ENCODE measurements at regions not wholly inside any gene's neighbourhood (a gene's known extent, or its start where the extent isn't known, plus 50 kb on each side); places are given as distances from the start of the nearest gene placed in this dataset.
A peak's percentile ranks its signal among the peaks of the same experiment; 100 is the strongest.

DNA sequence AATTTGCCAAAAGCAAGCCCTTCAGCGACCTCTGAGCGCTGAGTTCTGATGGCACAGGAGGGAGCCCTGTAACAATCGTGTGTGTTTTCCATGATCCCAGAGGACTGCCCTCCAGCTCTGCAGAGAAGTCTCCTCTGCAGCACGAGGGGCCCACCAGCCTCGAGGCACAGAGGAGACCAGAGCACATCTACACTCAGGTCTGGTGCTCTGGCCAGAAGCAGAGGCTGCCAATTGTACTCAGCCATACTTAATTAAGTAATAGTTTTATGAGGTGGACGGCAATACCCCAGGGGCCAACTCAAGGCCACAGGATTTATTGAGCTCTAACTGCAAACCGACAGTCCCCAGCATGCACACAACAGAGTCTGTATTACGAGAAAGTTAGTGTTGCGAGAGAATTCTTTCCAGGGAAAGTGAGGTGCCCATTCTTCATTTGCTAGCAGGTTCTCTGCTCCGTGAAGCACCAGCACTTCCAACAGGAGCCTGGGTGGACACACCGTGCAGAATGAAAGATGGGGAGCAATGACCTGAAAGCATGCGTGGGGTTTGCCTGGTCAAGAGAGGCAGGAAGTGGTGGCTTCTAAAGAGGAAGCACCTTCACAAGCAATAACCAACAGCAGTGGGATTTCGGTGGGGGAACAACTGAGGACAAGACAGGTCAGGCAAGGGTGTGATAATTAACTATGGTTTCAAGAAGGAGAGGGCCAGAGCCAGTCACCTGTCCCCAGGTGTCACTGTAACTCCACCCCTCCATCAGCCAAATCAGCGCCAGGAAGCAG, 92.8 kb upstream of the FOXC1 start:
- DNase-seq: no peak

DNA sequence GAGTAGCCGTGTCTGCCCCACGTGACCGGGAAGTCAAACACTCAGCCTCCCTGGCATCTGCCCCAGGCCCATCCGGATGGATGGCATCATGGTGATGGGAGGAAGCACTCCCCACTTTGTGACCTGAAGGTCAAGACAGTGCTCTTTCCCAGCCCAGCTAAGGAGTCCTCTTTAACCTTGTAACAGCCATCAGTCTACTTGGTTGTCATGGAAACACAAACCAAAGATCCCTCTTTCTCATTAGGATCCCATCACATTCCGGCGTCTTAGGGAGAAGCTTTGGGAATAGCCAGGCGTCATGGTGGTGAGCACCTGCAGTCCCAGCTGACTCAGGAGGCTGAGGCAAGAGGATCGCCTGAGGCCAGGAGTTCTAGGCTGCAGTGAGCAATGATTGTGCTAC, 90.9 kb upstream of the FOXC1 start:
- no peak for DNase-seq

DNA sequence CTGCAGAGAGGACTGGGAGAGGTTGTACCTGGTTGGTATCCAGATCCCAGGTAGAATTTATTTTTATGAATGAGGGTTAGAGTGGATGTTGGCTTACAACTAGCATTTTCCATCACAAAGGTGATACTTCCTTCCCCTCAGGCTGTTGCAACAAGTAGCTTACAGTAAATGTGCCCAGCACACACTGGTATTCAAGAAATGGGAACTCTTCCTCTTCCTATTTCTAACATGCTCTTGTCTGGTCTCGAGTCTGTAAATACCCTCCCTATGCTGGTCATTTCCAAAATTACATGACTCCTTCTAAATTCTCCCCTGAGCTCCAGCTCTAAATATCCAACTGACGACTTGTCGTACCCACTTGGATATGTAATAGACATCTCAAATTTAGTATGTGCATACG, 90.1 kb upstream of the FOXC1 start:
- no peak for DNase-seq

DNA sequence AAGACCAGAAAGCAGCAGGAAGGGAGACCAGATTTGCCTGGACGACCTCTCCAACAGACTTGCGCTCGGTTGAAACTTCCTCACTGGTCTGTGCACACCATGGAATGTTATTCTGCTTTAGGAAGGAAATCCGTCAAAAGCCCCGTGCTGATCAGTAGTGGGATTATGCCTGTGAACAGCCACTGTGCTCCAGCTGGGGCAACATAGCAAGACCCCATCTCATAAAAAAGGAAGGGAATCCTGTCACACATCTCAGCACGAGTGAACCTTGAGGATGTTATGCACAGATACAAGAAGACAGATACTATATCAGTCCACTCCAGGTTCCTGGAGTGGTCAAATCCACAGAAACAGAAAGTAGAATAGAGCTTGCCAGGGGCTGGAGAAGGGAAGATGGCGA, 86.9 kb upstream of the FOXC1 start:
- no peak for DNase-seq

DNA sequence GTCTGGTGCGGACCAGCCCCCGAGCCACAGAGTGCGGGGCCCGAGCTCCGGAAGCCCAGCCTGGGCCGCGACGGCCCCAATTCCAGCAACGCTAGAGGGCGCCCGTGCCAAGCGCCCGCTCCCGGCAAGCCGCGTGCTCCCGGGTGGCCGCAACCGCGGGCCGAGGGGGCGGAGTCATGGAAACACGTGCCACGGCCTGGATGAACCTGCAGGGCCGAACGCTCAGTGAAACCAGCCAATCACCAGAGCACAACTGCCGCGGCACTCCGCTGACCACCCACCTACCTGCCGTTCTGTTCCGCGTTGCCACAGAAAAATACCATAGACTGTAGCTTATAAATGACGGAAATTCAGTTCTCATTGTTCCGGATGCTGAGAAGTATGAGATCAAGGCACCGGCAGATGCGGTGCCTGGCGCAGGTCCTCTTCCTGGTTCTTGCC, 85.7 kb upstream of the FOXC1 start:
- DNase-seq: peak; percentile 81

DNA sequence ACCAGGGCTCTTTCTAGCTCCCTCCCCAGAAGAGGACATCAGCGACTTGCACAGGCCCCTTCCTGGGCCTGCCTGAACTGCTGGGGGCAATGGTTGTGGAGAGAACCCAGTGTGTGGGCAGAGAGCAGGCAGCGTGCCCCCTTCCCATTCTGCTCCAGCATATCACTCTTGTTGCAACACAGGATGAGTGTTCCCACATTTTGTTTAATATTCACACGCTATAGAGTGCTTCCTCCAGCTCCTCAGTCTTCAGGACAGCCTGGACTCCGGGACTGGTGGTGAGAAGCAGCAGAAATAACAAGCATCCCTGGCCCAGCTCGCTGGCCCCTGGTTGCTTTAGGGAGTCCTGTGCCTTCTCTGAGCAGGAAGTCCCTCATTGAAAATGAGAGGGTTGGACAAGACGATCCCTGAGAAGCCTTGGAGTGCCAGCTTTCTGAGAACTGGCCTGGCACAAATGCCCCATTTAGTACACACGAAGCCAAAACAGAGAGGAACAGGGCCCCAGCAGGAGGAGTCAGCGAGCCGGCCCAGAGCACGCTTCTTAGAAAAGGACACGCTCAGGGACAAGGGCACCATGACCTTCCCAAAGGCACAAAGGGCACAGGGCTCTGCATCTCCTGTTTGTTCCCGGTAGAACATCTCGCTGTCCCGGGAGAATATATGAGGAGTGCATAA, 84.2 kb upstream of the FOXC1 start:
- DNase-seq: no peak

DNA sequence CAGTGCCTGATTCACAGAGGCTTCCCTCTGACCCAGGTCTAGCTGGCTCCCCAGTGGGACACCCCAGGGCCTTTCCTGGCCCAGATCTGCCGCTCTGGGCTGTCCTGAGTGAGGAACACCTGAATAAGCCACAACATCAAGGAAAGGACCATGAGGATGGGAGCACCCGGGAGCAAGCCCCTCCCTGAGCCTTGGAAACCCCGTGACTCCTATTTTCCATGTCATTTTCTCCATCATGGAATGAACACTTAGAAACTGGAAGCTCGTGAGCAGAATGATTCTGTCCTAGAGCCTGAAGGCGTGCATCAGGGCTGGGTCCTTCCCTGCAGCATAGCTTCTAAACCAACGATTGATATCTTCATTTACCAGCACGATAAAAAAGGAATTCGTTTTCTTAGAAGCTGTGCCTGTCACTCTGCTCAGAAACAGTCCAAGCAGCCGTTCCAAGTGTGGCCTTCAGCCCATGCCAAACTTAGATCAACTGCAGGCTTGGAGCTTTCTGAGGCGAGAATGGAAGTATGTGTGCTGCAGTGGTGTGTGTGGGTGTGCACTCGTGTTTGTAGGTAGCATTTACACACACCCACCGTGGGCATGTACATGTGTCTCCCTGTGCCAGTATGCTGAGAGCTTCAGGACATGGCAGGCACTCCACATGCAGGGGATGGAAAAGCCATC, 83.2 kb upstream of the FOXC1 start:
- no peak for DNase-seq

DNA sequence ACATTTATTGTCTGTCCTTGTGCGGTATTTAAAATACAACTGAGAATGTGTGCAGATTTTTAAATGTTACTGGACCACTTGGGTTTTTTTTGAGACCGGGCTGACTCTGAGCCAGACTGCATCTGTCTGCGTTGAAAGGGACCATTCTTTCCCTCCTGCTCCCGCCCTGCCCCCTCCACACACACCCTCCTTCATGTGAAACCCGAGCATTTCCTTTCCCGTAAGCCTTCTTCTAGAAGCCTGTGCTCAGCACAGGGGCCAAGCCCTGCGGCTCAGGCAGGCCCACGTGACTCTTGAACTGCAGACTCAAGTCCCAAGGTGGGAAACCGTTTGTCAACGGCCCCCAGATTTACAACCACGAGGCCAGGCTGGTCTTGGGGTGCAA, 82.7 kb upstream of the FOXC1 start:
- peak; percentile 42 for DNase-seq

DNA sequence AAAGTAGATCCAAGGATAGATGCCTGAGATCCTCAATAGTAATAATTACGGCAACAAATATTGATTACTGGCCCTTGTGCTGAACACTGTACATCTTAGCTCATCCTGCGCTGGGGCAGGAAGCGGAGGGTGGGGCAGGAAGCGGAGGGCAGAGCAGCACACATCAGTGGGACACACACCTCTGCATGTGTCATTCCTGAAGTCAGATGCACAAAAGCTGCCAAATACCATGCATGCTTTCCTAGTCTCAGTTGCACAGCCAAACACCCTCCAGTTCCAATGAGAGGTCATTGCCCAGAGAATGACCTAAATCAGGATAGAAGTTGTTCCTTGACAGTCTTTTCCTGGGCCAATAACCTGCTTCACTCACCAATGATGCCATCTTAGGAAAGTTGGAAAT, 74.4 kb upstream of the FOXC1 start:
- peak; percentile 49 for DNase-seq

DNA sequence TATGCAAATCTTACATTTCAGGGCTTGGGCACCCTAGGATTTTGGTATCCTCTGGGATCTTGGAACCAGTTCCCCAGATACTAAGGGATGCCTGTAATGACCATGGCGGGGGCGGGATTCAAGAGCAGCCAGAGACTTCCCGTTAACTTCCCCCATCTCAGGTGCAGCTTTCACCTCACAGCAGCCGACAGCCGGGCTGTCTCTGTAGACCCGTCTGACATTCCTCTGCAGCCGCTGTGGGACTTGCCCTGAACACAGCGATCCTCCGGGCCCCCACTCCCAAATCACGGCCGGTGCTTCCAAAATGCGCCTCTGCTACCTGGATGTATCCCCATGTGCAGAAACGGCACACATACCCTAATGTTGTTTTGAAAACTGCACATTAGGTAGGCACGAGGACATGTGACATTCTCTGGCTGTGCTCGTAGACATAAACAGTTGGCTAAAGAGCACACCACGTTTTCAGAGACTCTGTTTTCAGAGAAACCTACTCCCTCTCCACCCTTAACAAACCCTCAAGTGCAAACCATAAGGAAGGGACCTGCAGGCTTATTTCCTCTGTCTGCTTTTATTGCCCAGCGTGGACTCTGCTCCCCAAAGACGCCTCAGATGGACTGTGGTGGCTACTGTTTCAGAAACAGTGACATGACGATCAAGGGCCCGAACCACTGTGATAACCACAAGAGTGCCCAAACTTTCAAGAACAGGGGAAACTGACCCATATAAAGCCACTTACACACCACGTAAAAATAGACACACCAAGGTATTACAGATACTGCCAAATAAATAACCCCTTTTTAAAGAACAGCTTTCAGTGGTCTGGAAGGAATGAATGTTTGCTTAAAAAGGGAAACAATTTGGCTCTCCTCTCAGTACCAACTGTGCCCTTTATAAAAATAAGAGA, 72.9 kb upstream of the FOXC1 start:
- no peak for DNase-seq

DNA sequence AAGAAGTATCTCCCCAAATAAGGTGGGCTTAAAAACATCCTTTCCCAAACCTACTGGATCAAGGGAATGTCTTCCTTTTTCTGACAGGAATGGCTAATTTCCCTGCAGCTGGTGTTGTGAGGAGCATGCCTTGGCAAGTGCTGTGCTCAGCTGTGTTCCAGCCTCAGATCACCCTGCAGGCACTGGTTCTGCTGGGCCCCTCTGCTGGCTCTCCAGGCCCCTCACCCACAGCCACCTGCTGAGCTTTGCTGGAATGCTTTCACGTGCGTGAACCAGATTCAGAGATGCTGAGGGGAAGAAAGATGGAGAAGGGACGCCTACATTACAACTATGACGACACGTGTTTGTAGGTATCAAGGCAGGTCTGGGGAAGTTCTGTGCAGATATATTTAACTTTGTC, 71.3 kb upstream of the FOXC1 start:
- DNase-seq: no peak

DNA sequence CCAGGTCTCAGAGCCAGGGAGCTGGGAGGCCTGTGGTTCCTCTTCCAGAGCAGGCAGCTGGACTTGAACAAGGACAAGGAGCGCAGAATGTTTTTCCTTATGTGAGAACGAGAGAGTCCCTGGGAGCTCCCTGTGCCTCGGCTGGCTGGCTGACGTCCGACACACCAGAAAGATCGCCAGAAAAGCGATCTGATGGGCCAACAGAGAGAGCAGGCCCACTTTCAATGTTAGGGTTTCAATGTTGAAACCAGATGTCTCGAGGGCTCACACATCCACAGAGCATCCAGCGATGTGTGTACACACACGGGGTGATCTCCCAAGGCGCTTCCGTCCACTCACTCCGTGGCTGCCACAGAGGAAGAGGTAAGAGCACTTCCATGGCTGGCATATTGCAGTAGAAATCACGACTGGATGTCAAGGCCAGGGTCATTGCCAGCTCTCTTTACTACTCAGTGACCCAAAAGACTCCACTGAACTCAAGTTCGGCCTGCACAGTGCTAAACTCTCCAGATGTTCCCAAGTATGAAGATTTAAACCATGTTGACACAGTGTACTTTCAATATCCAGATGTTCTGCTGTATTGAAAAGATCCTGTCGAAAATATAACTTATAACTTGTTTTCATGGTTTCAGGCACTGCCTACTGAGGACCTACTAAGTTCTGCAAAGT, 70.8 kb upstream of the FOXC1 start:
- no peak for DNase-seq

DNA sequence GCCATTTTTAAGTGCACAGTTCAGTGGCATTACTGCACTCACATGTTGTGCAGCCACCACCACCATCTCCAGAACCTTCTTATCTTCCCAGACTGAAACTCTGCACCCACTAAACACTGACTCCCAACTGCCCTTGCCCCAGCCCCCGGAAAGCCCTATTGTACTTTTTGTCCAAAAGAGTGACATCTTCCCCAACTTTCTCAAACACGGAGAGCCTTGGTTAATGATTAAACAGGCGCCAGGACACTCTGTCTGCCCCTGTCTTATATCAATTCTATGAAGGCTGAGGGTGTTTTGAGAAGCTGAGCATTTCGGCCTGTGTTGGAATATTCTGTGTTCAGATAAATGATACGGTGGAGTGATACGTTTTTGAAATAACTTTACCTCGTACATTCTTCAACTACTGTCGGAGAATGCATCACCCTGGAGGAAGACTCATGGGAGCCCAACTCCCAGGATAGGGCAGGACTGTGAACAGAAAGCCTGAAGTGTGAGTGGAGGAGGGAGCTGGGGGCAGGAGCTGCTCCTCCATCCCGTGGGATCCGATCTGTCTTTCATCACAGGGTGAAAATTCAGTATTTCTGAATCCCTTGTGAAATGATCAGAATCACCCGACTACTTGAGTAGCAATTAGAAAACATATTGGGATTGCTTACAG, 68.7 kb upstream of the FOXC1 start:
- no peak for DNase-seq

DNA sequence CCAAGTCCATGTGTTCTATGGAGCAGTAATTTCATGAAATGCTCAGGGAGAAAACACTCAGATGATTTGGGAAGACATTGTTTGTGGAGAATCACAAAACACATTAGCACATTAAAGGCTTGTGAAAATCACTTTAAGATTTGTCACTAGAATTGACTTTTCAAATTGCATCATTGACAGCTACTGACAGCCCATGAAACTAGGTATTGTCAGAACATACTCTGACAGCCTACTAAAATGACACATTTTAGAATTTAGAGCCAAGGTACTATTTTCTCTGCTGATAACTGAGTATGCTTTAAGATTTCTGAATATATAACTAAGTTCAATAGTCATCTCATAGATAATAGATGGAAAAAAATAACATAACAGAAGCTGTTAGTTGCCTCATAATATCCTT, 67.4 kb upstream of the FOXC1 start:
- no peak for DNase-seq

DNA sequence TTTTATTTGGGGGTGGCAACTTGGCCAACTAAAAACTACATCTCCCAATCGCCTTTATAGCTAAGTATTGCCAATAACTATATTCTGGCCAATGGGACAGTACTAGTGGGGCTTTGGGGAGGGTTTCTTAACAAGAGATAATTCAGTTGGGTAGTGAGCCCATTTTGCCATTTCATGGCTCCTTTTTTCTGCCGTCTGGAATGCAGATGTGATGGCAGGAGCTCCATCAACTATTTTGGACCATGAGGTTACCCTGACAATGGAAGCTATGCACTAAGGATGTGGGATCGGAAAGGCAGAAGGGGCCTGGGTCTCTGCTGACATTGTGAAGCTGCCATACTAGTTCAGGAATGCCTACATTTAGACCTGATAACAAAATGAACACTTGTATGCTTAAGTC, 67.0 kb upstream of the FOXC1 start:
- no peak for DNase-seq

DNA sequence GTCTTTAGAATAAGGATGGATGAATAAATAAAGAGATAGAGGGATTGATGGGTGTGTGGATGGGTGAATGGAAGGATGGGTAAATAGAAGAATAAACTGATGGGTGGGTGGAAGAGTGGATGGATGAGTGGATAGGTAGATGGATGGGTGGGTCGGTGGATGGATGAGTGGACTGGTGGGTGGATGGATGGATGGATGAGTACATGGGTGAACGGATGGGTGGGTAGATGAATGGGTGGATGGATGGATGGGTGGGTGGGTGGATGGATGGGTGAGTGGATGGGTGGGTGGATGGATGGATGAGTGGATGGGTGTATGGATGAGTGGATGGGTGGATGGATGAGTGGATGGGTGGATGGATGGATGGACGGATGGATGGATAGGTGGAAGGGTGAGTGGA, 65.7 kb upstream of the FOXC1 start:
- DNase-seq: no peak

DNA sequence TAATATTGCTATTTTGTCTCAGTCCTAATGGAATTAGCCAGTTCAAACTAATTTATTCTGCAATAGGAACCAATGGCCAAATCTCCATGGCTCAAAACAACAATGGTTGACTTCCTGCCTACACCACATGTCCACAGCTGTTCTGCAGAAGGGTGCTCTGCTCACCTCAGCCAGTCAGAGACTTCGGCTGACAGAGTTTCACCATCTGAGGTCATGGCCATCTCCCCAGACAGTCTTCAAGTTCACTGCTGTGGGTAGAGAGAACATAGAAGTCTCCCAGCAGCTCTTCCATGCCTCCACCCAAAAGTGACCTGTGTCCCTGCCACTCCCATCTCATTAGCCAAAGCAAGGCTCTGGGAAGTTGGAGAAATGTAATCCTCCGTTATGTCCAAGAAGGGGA, 65.1 kb upstream of the FOXC1 start:
- DNase-seq: no peak

DNA sequence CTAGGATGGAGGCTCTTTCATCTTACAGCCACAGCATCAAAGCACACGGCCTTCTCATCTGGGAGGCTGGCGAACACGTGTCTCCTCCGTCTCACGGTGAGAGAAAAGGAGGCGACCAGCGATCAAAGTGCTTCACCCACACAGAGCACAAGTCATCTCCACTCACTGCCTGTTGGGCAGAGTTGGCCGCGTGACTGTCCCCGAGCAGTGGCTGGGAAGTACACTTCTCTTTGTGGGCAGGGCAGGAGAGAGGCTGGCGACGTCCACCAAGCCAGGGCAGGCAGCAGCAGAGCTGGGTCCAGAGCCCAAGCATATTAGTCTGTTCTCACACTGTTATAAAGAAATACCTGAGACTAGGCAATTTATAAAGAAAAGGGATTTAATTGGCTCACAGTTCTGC, 64.1 kb upstream of the FOXC1 start:
- DNase-seq: no peak

DNA sequence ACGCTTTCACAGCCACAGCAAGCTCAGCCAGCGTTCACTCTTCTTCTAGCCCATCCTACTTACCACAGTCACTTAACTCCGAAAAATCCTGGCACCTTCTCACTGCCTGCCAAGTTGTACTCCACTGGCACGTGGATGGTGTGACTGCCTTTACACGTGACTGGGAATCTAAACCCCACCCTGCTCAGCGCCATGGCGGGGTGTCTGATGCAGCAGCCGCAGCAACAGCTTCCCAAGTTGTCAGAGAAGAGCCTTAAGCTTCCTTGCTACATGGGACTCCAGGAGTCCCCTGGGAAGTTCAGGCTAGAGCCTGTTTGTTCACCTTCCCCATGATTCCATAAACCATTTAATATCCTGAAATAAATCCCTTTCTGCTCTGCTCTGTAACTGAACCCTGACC, 61.9 kb upstream of the FOXC1 start:
- DNase-seq: no peak

DNA sequence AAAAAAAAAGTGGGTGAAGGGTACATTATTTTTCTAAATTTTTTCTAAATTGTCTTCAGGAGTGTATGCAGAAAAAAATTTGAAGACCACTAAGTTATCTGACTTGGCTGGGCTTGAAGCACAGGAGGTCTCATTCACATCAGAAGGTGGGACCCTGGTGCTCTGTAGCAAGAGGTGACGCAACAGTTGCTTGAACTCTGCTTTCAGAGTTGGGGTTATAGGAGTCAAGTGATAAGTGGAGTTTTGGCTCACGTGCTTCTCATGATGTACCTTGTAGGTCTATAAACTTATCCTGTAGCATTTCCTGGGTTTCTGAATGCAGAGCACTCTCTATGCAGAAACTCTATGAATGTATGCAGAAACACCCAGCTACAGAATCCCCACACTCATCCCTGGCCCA, 58.5 kb upstream of the FOXC1 start:
- no peak for DNase-seq

DNA sequence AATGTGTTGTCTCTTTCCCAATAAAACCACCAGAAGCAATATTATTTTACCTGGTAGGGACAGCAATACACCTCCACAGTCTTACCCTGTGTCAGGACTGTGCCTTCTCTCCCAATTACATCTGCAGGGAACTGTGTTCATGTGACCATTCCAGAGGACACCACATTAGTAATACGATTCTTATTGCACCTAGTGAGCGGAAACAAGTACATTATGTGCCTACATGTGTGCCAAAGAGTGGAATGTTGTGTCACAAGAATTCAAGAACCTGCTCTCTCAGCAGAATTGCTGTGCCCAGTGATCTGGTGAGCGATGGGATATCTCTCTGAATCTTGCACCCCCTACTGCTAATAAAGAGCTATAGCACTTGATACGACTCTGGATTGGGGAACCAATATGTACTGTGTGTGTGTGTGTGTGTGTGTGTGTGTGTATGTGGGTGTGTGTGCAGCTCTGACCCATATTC, 57.4 kb upstream of the FOXC1 start:
- DNase-seq: peak; percentile 52

DNA sequence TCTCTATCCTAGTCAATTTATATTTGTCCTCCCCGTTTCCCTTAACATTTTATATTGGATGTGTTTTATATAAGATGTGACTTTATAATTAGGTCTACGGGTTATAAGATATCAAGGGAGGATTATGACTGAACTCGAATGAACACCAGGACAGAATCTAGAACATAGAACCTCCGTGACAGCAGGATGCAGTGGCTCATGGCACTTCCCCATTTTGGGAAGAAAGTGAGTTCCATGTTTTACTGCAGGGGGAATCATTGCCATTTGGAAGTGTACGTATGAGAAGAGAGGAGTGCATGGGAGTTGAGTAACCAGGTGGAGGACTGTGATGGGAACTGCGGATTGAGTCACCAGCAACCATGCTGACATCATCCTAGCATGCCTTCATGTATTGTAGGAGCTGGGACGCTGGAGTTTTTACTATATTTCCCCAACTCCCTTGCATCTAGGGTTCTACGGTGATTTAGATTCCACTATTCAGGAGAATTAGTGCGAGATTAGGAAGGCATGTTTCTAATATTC, 56.1 kb upstream of the FOXC1 start:
- DNase-seq: no peak

Measured in CD4-positive, alpha-beta T cell treated with Interleukin-12 subunit alpha and Interleukin-12 subunit beta, for 1 hour (primary cell).